ENCODE measurements at regions not wholly inside any gene's neighbourhood (a gene's known extent, or its start where the extent isn't known, plus 50 kb on each side); places are given as distances from the start of the nearest gene placed in this dataset.

- Mint-ChIP-seq H3K4me3 (no peak overlapping the region), H3K27me3 (peaks cover 8% of the 10 kb centered on the region), H3K4me1 (no peaks in the 10 kb centered on the region), H3K9me3 (ENCODE audit: insufficient read depth) (no peaks in the 10 kb centered on the region), H3K27ac (no peak overlapping the region)
- Histone ChIP-seq H3K27me3 (replicated peaks in 1 of 4; ENCODE audit: control extremely low read depth in 1 of 4, control insufficient read depth in 3 of 4, insufficient read depth in 4 of 4, low read length in 3 of 4) (no peaks in the 10 kb centered on the region), H3K9ac (ENCODE audit: low read length) (no peak overlapping the region), H3K79me2 (ENCODE audit: control insufficient read depth, insufficient read depth, low read length) (no peaks in the 10 kb centered on the region), H3K4me2 (replicated peaks; ENCODE audit: low read depth, low read length, poor library complexity, severe bottlenecking) (no peak overlapping the region), H4K20me1 (ENCODE audit: control insufficient read depth, insufficient read depth, low read length, poor library complexity, severe bottlenecking) (no peaks in the 10 kb centered on the region), H2AFZ (ENCODE audit: insufficient read depth, low read depth, low read length, poor library complexity, severe bottlenecking) (no peak overlapping the region), H3K27ac (ENCODE audit: low read length in 2 of 2) (no peak overlapping the region), H3K36me3 (replicated peaks in 1 of 2; ENCODE audit: control extremely low read depth in 1 of 2, control insufficient read depth in 1 of 2, extremely low read depth in 1 of 2, insufficient read depth in 2 of 2, low read length in 1 of 2) (no peaks in the 10 kb centered on the region), H3K4me1 (ENCODE audit: control insufficient read depth in 2 of 2, insufficient read depth in 2 of 2, low read length in 2 of 2) (no peaks in the 10 kb centered on the region), H3K9me3 (ENCODE audit: control extremely low read depth in 1 of 3, control insufficient read depth in 2 of 3, insufficient read depth in 1 of 3, low read length in 2 of 3) (no peaks in the 10 kb centered on the region), H3K4me3 (ENCODE audit: control extremely low read depth in 1 of 5, extremely low read depth in 1 of 5, insufficient read depth in 1 of 5, low read depth in 2 of 5, low read length in 4 of 5) (no peak overlapping the region)
- POLR2A ChIA-PET, result no interaction called here
- DNase-seq, result no peak
- no peak for ATAC-seq (ENCODE audit: low read depth)
- 100% methylated on average over 1 of the region's 2 CpGs for WGBS (ENCODE audit: insufficient coverage)
- intact Hi-C loops (cut with micrococcal nuclease), result no loop called here
- TF ChIP-seq EZH2 (IDR thresholded peaks at IDR 0.05; ENCODE audit: borderline replicate concordance, insufficient read depth, low read depth, low read length, poor library complexity, severe bottlenecking), result no peak
- TF ChIP-seq, protein P1, sequence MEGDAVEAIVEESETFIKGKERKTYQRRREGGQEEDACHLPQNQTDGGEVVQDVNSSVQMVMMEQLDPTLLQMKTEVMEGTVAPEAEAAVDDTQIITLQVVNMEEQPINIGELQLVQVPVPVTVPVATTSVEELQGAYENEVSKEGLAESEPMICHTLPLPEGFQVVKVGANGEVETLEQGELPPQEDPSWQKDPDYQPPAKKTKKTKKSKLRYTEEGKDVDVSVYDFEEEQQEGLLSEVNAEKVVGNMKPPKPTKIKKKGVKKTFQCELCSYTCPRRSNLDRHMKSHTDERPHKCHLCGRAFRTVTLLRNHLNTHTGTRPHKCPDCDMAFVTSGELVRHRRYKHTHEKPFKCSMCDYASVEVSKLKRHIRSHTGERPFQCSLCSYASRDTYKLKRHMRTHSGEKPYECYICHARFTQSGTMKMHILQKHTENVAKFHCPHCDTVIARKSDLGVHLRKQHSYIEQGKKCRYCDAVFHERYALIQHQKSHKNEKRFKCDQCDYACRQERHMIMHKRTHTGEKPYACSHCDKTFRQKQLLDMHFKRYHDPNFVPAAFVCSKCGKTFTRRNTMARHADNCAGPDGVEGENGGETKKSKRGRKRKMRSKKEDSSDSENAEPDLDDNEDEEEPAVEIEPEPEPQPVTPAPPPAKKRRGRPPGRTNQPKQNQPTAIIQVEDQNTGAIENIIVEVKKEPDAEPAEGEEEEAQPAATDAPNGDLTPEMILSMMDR (IDR thresholded peaks at IDR 0.05), result no peak
- CTCF ChIA-PET, result no interaction called here
Measured at GRCh38 chr12:91331371-91331770, 148.8 kb upstream of the DCN start.

- Mint-ChIP-seq H3K27me3 (peaks cover 8% of the 10 kb centered on the region), H3K27ac (no peak overlapping the region), H3K4me1 (no peaks in the 10 kb centered on the region), H3K9me3 (ENCODE audit: insufficient read depth) (no peaks in the 10 kb centered on the region), H3K4me3 (no peak overlapping the region)
- Histone ChIP-seq H3K36me3 (replicated peaks in 1 of 2; ENCODE audit: control extremely low read depth in 1 of 2, control insufficient read depth in 1 of 2, extremely low read depth in 1 of 2, insufficient read depth in 2 of 2, low read length in 1 of 2) (no peaks in the 10 kb centered on the region), H3K27ac (ENCODE audit: low read length in 2 of 2) (no peak overlapping the region), H3K9ac (ENCODE audit: low read length) (no peak overlapping the region), H3K9me3 (ENCODE audit: control extremely low read depth in 1 of 3, control insufficient read depth in 2 of 3, insufficient read depth in 1 of 3, low read length in 2 of 3) (no peaks in the 10 kb centered on the region), H3K4me2 (replicated peaks; ENCODE audit: low read depth, low read length, poor library complexity, severe bottlenecking) (no peak overlapping the region), H2AFZ (ENCODE audit: insufficient read depth, low read depth, low read length, poor library complexity, severe bottlenecking) (no peak overlapping the region), H3K4me1 (ENCODE audit: control insufficient read depth in 2 of 2, insufficient read depth in 2 of 2, low read length in 2 of 2) (no peaks in the 10 kb centered on the region), H3K4me3 (ENCODE audit: control extremely low read depth in 1 of 5, extremely low read depth in 1 of 5, insufficient read depth in 1 of 5, low read depth in 2 of 5, low read length in 4 of 5) (no peak overlapping the region), H4K20me1 (ENCODE audit: control insufficient read depth, insufficient read depth, low read length, poor library complexity, severe bottlenecking) (no peaks in the 10 kb centered on the region), H3K79me2 (ENCODE audit: control insufficient read depth, insufficient read depth, low read length) (no peaks in the 10 kb centered on the region), H3K27me3 (replicated peaks in 1 of 4; ENCODE audit: control extremely low read depth in 1 of 4, control insufficient read depth in 3 of 4, insufficient read depth in 4 of 4, low read length in 3 of 4) (no peaks in the 10 kb centered on the region)
- CTCF ChIA-PET, result interaction anchor here (0.6 to 1.4 kb wide), 2 partner anchors 34 to 354 kb away, joined by 3 to 4 read pairs; no protein-coding TSS in a partner anchor
- TF ChIP-seq, protein P1 (IDR thresholded peaks at IDR 0.05), result no peak
- TF ChIP-seq EZH2 (IDR thresholded peaks at IDR 0.05; ENCODE audit: borderline replicate concordance, insufficient read depth, low read depth, low read length, poor library complexity, severe bottlenecking), result no peak
- no CpG with 5 or more reads among the region's 3 CpGs for WGBS (ENCODE audit: insufficient coverage)
- POLR2A ChIA-PET, result no interaction called here
- ATAC-seq (ENCODE audit: low read depth), result no peak
- intact Hi-C loops (cut with micrococcal nuclease), result no loop called here
- no peak for DNase-seq
Measured at GRCh38 chr12:91328451-91328850, 145.8 kb upstream of the DCN start.
